K562 (cell line): ENCODE measurements at regions not wholly inside any gene's neighbourhood (a gene's known extent, or its start where the extent isn't known, plus 50 kb on each side); places are given as distances from the start of the nearest gene placed in this dataset.

Experiments used
- ATF1 ChIP-seq, 2 experiments: fragments of 450-650 bp in 1 of 2; IDR thresholded peaks; 2 replicates each; pipeline ENCODE4 v1.6.1; 2016; ENCODE audit warnings: missing compliant biosample characterization in 1 of 2, missing genetic modification characterization in 1 of 2
- BHLHE40 ChIP-seq: IDR thresholded peaks from 2 replicates; pipeline ENCODE4 v1.6.1; 2011; ENCODE audit warnings: low read length, improper control_type of control experiment
- CREM ChIP-seq: IDR thresholded peaks from 2 replicates; pipeline ENCODE4 v1.6.1; 2014; ENCODE audit warnings: antibody characterized with exemption, low read depth
- CTCF ChIP-seq, 3 experiments: IDR thresholded peaks in 2 of 3; conservative IDR thresholded peaks in 1 of 3; 2 replicates each; pipeline ENCODE4 v1.5.1; 2011 to 2012; ENCODE audit warnings: low read length in 3 of 3, mild to moderate bottlenecking in 3 of 3, control low read depth in 2 of 3, improper control_type of control experiment in 1 of 3, inconsistent platforms in 1 of 3, low read depth in 1 of 3, mixed read lengths in 1 of 3, moderate library complexity in 1 of 3; ENCODE audit not compliant: insufficient read depth in 2 of 3
- ELF4 ChIP-seq: fragments of 450-650 bp; formaldehyde crosslinking; IDR thresholded peaks from 2 replicates; pipeline ENCODE4 v1.4.0; 2022; ENCODE audit warnings: missing genetic modification characterization
- MAZ ChIP-seq, 2 experiments: fragments of 450-650 bp in 1 of 2; sonication (generic) in 1 of 2; formaldehyde crosslinking; IDR thresholded peaks in 1 of 2; conservative IDR thresholded peaks in 1 of 2; 2 replicates each; pipeline versions ENCODE4 v1.4.0 to v1.5.0; 2020; ENCODE audit warnings: mild to moderate bottlenecking in 1 of 2, missing genetic modification reagents in 1 of 2
- RB1 ChIP-seq: fragments of 450-650 bp; IDR thresholded peaks from 2 replicates; pipeline ENCODE4 v1.6.1; 2017; ENCODE audit warnings: low read depth, mild to moderate bottlenecking
- SMC3 ChIP-seq: conservative IDR thresholded peaks from 2 replicates; pipeline ENCODE4 v1.6.1; 2011; ENCODE audit warnings: low read depth, low read length, improper control_type of control experiment; ENCODE audit not compliant: insufficient read depth
- STAG1 ChIP-seq: sonication (generic); formaldehyde crosslinking; IDR thresholded peaks from 2 replicates; pipeline ENCODE4 v1.5.0; 2020; ENCODE audit warnings: missing genetic modification reagents, borderline replicate concordance
- TFAP4 ChIP-seq: sonication (generic); formaldehyde crosslinking; IDR thresholded peaks from 2 replicates; pipeline ENCODE4 v1.8.0; 2022; ENCODE audit warnings: missing genetic modification reagents, mild to moderate bottlenecking, moderate library complexity, borderline replicate concordance
- VEZF1 ChIP-seq: fragments of 200-800 bp; sonication (Bioruptor generic); IDR thresholded peaks from 2 replicates; pipeline ENCODE4 v1.6.1; 2017; ENCODE audit warnings: missing genetic modification characterization, missing compliant biosample characterization
- YY1 ChIP-seq, 3 experiments: IDR thresholded peaks; 2 replicates each; pipeline ENCODE4 v1.6.1; 2011; ENCODE audit warnings: low read length in 2 of 3, mild to moderate bottlenecking in 2 of 3, moderate library complexity in 2 of 3, borderline replicate concordance in 1 of 3, control low read depth in 1 of 3, low read depth in 1 of 3; ENCODE audit not compliant: insufficient read depth in 3 of 3, insufficient replicate concordance in 2 of 3, control insufficient read depth in 1 of 3, insufficient read length in 1 of 3; ENCODE audit errors: extremely low read depth in 1 of 3
- ZBTB7A ChIP-seq: IDR thresholded peaks from 2 replicates; pipeline ENCODE4 v1.6.1; 2011; ENCODE audit warnings: low read depth, mild to moderate bottlenecking, low read length, moderate library complexity, borderline replicate concordance; ENCODE audit not compliant: control insufficient read depth
- ZNF696 ChIP-seq: fragments of 250-450 bp; sonication (Bioruptor Pico); conservative IDR thresholded peaks from 2 replicates; pipeline ENCODE4 v1.4.0; 2020; ENCODE audit warnings: mild to moderate bottlenecking, moderate library complexity
- ZNF740 ChIP-seq, 3 experiments: fragments of 200-800 bp in 1 of 3; sonication (Bioruptor generic) in 1 of 3; sonication (generic) in 1 of 3; formaldehyde crosslinking in 1 of 3; IDR thresholded peaks; 2 replicates each; pipeline versions ENCODE4 v1.6.1 to v1.8.0; 2016 to 2022; ENCODE audit warnings: mild to moderate bottlenecking in 2 of 3, missing compliant biosample characterization in 2 of 3, missing genetic modification characterization in 2 of 3, missing genetic modification reagents in 1 of 3

- TF ChIP-seq TFAP4 (CRISPR knock-in tag) (peak; percentile 62; the same call in 1 of the 2 replicates), ZNF696 (CRISPR knock-in tag) (no peak), RB1 (peak; percentile 64), BHLHE40 (0 out of 2 replicates have a peak, but pooled peaks have one; percentile 11), CTCF (IDR thresholded peaks at IDR 0.05 in 2 of 3, conservative IDR thresholded peaks at IDR 0.05 in 1 of 3; ENCODE audit: insufficient read depth in 2 of 3, low read depth in 1 of 3, low read length in 3 of 3) (peak; percentile 93 to 97 (median 95)), ATF1 (CRISPR knock-in tag; IDR thresholded peaks at IDR 0.05) (no peak), ATF1 (tag; IDR thresholded peaks at IDR 0.05) (0 out of 2 replicates have a peak, but pooled peaks have one; percentile 25), CREM (peak; percentile 69; the same call in 1 of the 2 replicates), ELF4 (CRISPR knock-in tag) (0 out of 2 replicates have a peak, but pooled peaks have one; percentile 31), SMC3 (peak; percentile 96), ZBTB7A (peak; percentile 31; the same call in 1 of the 2 replicates), YY1 (IDR thresholded peaks at IDR 0.05; ENCODE audit: borderline replicate concordance in 1 of 3, control insufficient read depth in 1 of 3, extremely low read depth in 1 of 3, insufficient read depth in 3 of 3, insufficient read length in 1 of 3, insufficient replicate concordance in 2 of 3, low read depth in 1 of 3, low read length in 2 of 3) (peak in 1 of 3 experiments; percentile 49), ZNF740 (CRISPR knock-in tag; IDR thresholded peaks at IDR 0.05) (0 out of 2 replicates have a peak, but pooled peaks have one; percentile 36), ZNF740 (tag; IDR thresholded peaks at IDR 0.05) (no peak), MAZ (CRISPR knock-in tag; conservative IDR thresholded peaks at IDR 0.05 in 1 of 2, IDR thresholded peaks at IDR 0.05 in 1 of 2) (peak in 1 of 2 experiments; percentile 72; a peak in 2 of 4 replicates), STAG1 (CRISPR knock-in tag) (peak; percentile 73; the same call in 1 of the 2 replicates), VEZF1 (CRISPR knock-in tag) (peak; percentile 36; the same call in 1 of the 2 replicates)
- TF ChIP-seq, all 486 proteins: peak for 24
These were observed 212.9 kb upstream of the ARID1B start (continued) for GRCh38 chr6:156564127-156564806.
